ENCODE measurements at regions not wholly inside any gene's neighbourhood (a gene's known extent, or its start where the extent isn't known, plus 50 kb on each side); places are given as distances from the start of the nearest gene placed in this dataset.

GRCh38 chr1:181936768-181937581, 124.5 kb downstream of the ZNF648 start:
- Mint-ChIP-seq H3K36me3 (no peaks in the 10 kb centered on the region), H3K27ac (no peak overlapping the region), H3K27me3 (ENCODE audit: low read depth) (no peaks in the 10 kb centered on the region), H3K9me3 (no peaks in the 10 kb centered on the region), H3K4me1 (no peaks in the 10 kb centered on the region), H3K4me3 (peak overlapping the region; percentile 37; the same call in 1 of the 2 replicates)
- TF ChIP-seq AFF4 (CRISPR knock-in tag; IDR thresholded peaks at IDR 0.05; ENCODE audit: borderline replicate concordance) (no peak), CTCF (IDR thresholded peaks at IDR 0.05) (peak; percentile 72; the same call in 1 of the 2 replicates), GABPB1 (CRISPR knock-in tag; IDR thresholded peaks at IDR 0.05) (no peak)
- POLR2A ChIA-PET, result interaction anchor here (0.6 to 1.2 kb wide), 4 partner anchors 20 to 385 kb away, joined by 3 to 5 read pairs (median 4); no protein-coding TSS in a partner anchor
- CTCF ChIA-PET, result interaction anchor here (0.5 to 3.0 kb wide), 79 partner anchors 9 to 1320 kb away, joined by 3 to 62 read pairs (median 4); partner anchors contain the start of gene CACNA1E
- ATAC-seq (peak; percentile 99), DNase-seq (ENCODE audit: low spot score) (peak; percentile 80)

- TF ChIP-seq JAZF1 (CRISPR knock-in tag; IDR thresholded peaks at IDR 0.05) (no peak), ATF6 (CRISPR knock-in tag; IDR thresholded peaks at IDR 0.05) (no peak), MYBL2 (CRISPR knock-in tag; IDR thresholded peaks at IDR 0.05) (no peak), EMX1 (CRISPR knock-in tag; IDR thresholded peaks at IDR 0.05) (no peak), ATF2 (CRISPR knock-in tag; IDR thresholded peaks at IDR 0.05; ENCODE audit: borderline replicate concordance, low read depth) (no peak), SP1 (CRISPR knock-in tag; conservative IDR thresholded peaks at IDR 0.05) (no peak), ZSCAN18 (CRISPR knock-in tag; IDR thresholded peaks at IDR 0.05) (no peak)
- H3K4me3 Mint-ChIP-seq, result no peak overlapping the region
- no peaks in the 10 kb centered on the region for H3K9me3 Mint-ChIP-seq
- no peaks in the 10 kb centered on the region for H3K4me1 Mint-ChIP-seq
- DNase-seq (ENCODE audit: low spot score), result no peak
- CTCF ChIA-PET, result interaction anchor here (0.6 to 3.0 kb wide), 58 partner anchors 8 to 511 kb away, joined by 3 to 62 read pairs (median 5); partner anchors contain the start of gene CACNA1E
- no peaks in the 10 kb centered on the region for H3K36me3 Mint-ChIP-seq
- POLR2A ChIA-PET, result interaction anchor here (1.2 kb wide), 1 partner anchor 145 kb away, joined by 3 read pairs; no protein-coding TSS in a partner anchor
- no peak overlapping the region for H3K27ac Mint-ChIP-seq
- H3K27me3 Mint-ChIP-seq (ENCODE audit: low read depth), result no peaks in the 10 kb centered on the region
- ATAC-seq, result no peak
Observed at GRCh38 chr1:181936269-181936668, 125.2 kb downstream of the ZNF648 start.

Data from WTC11 (cell line).